Cerebellar nuclear complex (tissue), 1 donor: ENCODE measurements at regions not wholly inside any gene's neighbourhood (a gene's known extent, or its start where the extent isn't known, plus 50 kb on each side); places are given as distances from the start of the nearest gene placed in this dataset.
"Not testable (repeated sequence)": the region's sequence is repeated elsewhere in the genome, so short reads cannot be mapped to it uniquely, and the experiment has no call there.

ENCODE experiments used
- DNase-seq, 2 experiments: peaks; one replicate each; lab custom pipeline; 2025; lab: John Stamatoyannopoulos, UW

GRCh38 chr10:25867321-25867720, 66.7 kb upstream of the MYO3A start:
- DNase-seq, result no peak

GRCh38 chr10:25869067-25869591, 64.9 kb upstream of the MYO3A start:
- no peak for DNase-seq

- DNase-seq, result no peak
Measured at GRCh38 chr10:25869609-25870008, 64.4 kb upstream of the MYO3A start.

DNA sequence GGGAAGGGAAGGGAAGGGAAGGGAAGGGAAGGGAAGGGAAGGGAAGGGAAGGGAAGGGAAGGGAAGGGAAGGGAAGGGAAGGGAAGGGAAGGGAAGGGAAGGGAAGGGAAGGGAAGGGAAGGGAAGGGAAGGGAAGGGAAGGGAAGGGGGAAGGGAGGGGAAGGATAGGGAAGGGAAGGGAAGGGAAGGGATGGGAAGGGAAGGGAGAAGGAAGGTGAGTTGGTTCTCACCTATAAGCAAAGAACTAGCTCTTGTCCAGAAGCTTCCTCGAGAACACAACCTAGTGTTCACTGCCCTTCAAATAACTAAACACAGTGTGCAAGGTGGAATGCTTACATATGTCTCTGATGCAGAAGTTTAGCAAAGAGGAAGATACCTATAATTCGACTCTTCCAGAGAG, 59.6 kb upstream of the MYO3A start:
- DNase-seq, result not testable (repeated sequence)

DNA sequence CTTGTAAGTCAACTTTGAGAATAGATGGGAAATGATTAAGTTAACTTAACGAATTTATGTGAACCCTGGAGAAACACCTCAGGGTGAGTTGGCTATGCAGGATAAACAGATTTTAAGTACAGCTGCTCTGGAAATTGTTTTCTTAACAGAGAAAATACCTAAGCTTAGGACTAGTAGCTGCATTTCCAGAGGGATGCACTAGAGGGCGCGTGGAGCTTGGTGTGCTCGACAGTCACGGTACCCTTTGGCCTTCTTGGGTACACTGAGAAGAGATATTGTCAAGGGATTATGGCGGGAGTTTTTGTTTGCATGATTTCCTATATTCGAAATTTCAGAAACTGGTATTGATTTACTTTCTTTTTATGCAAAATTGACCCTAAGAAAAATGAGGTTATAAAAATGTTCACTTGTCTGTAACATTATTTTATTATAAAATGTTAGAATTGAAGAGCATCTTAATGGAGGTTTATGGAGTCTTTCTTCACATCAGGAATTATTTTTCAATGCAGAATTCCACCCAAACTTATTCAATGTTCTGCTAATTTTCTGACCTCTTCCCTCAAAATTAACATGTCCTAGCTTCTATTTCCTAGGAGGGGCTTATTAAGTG, 58.4 kb upstream of the MYO3A start:
- no peak for DNase-seq

GRCh38 chr10:25877296-25877695, 56.7 kb upstream of the MYO3A start:
- DNase-seq, result no peak
